DND-41 (cell line): ENCODE measurements at regions not wholly inside any gene's neighbourhood (a gene's known extent, or its start where the extent isn't known, plus 50 kb on each side); places are given as distances from the start of the nearest gene placed in this dataset.

Source experiments
- ATAC-seq: fragments of 200-7000 bp; cut with Tn5 transposase; 3 replicates; pipeline ENCODE4 v1.9.1; 2021; ENCODE audit warnings: low read depth; ENCODE audit not compliant: insufficient read depth
- DNase-seq: peaks from one replicate; pipeline ENCODE4 v3.0.0-alpha.2; 2020
- H2AFZ ChIP-seq: 2 replicates; pipeline ENCODE4 v1.6.0; 2012; ENCODE audit warnings: low read depth, low read length
- H3K27ac ChIP-seq: 2 replicates; pipeline ENCODE4 v1.5.1; 2012; ENCODE audit warnings: low read length, inconsistent platforms
- H3K27me3 ChIP-seq: fragments of 200-600 bp; sonication (generic); 2 replicates; pipeline ENCODE4 v1.6.0; 2012; ENCODE audit warnings: low read length, mild to moderate bottlenecking, inconsistent platforms; ENCODE audit not compliant: insufficient read depth, poor library complexity
- H3K36me3 ChIP-seq: 2 replicates; pipeline ENCODE4 v1.5.1; 2012; ENCODE audit warnings: low read length, inconsistent platforms; ENCODE audit not compliant: insufficient read depth
- H3K4me1 ChIP-seq: 2 replicates; pipeline ENCODE4 v1.5.1; 2012; ENCODE audit warnings: mild to moderate bottlenecking, low read length; ENCODE audit not compliant: insufficient read depth
- H3K4me2 ChIP-seq: 2 replicates; pipeline ENCODE4 v1.6.0; 2012; ENCODE audit warnings: mild to moderate bottlenecking, moderate library complexity, low read length, inconsistent platforms; ENCODE audit not compliant: insufficient read depth
- H3K4me3 ChIP-seq, 2 experiments: fragments of 200-600 bp in 1 of 2; shearing (Covaris generic) in 1 of 2; 2 replicates each; pipeline ENCODE4 v1.5.1; 2012 to 2016; ENCODE audit warnings: inconsistent platforms in 2 of 2, low read length in 2 of 2, mild to moderate bottlenecking in 2 of 2, low read depth in 1 of 2, moderate library complexity in 1 of 2
- H3K79me2 ChIP-seq: 2 replicates; pipeline ENCODE4 v1.6.0; 2012; ENCODE audit warnings: low read length, inconsistent platforms; ENCODE audit not compliant: insufficient read depth
- H3K9ac ChIP-seq: 2 replicates; pipeline ENCODE4 v1.6.0; 2012; ENCODE audit warnings: low read depth, mild to moderate bottlenecking, inconsistent platforms, low read length, moderate library complexity
- H3K9me3 ChIP-seq: 2 replicates; pipeline ENCODE4 v1.5.1; 2012; ENCODE audit warnings: low read length, moderate library complexity, mild to moderate bottlenecking, inconsistent platforms; ENCODE audit not compliant: insufficient read depth, severe bottlenecking
- H4K20me1 ChIP-seq: 2 replicates; pipeline ENCODE4 v1.6.0; 2012; ENCODE audit warnings: low read length; ENCODE audit not compliant: insufficient read depth
- EZH2 ChIP-seq: IDR thresholded peaks from 3 replicates; pipeline ENCODE4 v1.6.1; 2012; ENCODE audit warnings: borderline replicate concordance, low read depth, mild to moderate bottlenecking, moderate library complexity, low read length, inconsistent platforms; ENCODE audit not compliant: severe bottlenecking
- TF ChIP-seq, protein P1 (sequence below): IDR thresholded peaks from 2 replicates; pipeline ENCODE4 v1.5.1; 2012; ENCODE audit warnings: borderline replicate concordance, low read length, moderate library complexity, mild to moderate bottlenecking; ENCODE audit not compliant: poor library complexity, severe bottlenecking; ENCODE audit errors: extremely low read depth

DNA sequence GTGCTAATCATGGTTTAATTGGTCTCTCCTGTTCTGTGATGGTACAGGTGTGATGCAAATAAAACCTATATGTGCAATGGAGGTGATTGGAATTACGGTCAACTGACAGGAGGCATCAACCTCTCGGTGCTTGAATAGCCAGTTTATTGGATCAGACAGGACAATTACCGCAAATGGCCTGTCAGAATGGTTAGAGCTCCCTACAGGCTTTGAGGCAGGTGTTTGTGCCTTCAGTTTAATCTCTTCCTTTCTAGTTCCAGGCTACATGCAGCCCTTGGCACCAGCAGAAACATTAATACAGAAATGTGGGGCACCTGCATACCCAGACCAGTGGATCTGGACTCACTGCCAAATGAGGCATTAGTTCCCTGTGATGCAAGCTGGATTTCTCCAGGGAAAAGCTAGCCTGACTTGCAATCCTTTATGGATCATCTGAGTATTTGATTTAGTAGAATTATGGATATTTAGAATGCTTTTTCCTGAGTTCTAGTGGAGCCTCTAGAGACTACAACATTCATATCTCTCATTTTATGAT is 128.6 kb downstream of the MAT2B start:
- H2AFZ ChIP-seq: no peak overlapping the region
- no peaks in the 10 kb centered on the region for H3K36me3 ChIP-seq
- no peak overlapping the region for H3K4me2 ChIP-seq
- H3K27ac ChIP-seq: no peak overlapping the region
- no peak overlapping the region for H3K9ac ChIP-seq
- no peaks in the 10 kb centered on the region for H3K79me2 ChIP-seq
- H3K9me3 ChIP-seq: no peaks in the 10 kb centered on the region
- no peaks in the 10 kb centered on the region for H4K20me1 ChIP-seq
- ATAC-seq (no peak), DNase-seq (no peak)
- H3K4me1 ChIP-seq: no peaks in the 10 kb centered on the region
- no peak overlapping the region for H3K4me3 ChIP-seq
- no peak for TF ChIP-seq EZH2
- TF ChIP-seq, protein P1, sequence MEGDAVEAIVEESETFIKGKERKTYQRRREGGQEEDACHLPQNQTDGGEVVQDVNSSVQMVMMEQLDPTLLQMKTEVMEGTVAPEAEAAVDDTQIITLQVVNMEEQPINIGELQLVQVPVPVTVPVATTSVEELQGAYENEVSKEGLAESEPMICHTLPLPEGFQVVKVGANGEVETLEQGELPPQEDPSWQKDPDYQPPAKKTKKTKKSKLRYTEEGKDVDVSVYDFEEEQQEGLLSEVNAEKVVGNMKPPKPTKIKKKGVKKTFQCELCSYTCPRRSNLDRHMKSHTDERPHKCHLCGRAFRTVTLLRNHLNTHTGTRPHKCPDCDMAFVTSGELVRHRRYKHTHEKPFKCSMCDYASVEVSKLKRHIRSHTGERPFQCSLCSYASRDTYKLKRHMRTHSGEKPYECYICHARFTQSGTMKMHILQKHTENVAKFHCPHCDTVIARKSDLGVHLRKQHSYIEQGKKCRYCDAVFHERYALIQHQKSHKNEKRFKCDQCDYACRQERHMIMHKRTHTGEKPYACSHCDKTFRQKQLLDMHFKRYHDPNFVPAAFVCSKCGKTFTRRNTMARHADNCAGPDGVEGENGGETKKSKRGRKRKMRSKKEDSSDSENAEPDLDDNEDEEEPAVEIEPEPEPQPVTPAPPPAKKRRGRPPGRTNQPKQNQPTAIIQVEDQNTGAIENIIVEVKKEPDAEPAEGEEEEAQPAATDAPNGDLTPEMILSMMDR: no peak
- no peaks in the 10 kb centered on the region for H3K27me3 ChIP-seq

DNA sequence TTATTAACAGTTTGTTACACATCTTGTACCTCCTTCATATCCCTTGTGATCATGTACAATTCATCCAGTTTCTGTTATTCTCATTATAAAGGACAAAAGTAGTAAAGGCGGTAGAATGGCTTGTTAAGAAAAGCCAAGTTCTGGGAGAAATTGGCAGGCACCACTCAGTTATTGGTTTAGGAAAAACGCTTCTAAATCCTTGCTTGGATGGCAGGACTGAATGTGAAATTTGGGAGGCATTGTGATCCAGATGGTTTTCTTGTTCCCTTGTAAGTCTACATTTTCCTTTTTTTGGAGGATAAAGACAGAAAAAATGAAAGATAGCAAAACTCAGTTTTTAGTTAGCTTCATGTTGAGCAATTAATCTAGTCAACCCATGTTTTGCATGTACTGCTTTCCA is 130.2 kb downstream of the MAT2B start:
- ATAC-seq (no peak), DNase-seq (no peak)
- Histone ChIP-seq H3K4me3 (no peak overlapping the region), H4K20me1 (no peaks in the 10 kb centered on the region), H3K4me1 (no peaks in the 10 kb centered on the region), H3K27me3 (no peaks in the 10 kb centered on the region), H2AFZ (no peak overlapping the region), H3K9me3 (no peaks in the 10 kb centered on the region), H3K27ac (no peak overlapping the region), H3K4me2 (no peak overlapping the region), H3K79me2 (no peaks in the 10 kb centered on the region), H3K36me3 (no peaks in the 10 kb centered on the region), H3K9ac (no peak overlapping the region)
- no peak for TF ChIP-seq EZH2
- TF ChIP-seq, protein P1: no peak

DNA sequence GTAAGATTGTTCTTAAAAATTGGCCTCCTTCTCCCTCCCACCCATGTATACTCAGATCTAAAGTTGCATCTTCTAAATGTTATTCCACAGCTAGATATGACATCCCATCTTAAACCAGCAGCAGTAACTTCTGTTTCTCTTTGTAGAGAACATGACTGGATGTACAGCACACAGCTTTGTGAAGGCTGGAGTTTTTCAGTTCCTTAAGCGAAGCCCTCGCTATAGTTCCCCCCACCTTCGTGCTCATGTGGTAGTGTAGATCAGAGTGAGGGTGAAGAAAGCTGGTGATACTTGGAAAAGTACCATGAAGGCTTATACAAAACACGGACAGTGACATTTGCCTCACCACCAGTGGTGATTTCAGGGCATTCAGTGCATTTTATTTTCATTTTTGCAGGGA is 137.5 kb downstream of the MAT2B start:
- Histone ChIP-seq H3K4me2 (no peak overlapping the region), H3K79me2 (no peaks in the 10 kb centered on the region), H2AFZ (no peak overlapping the region), H3K9me3 (no peaks in the 10 kb centered on the region), H3K27me3 (no peaks in the 10 kb centered on the region), H3K4me1 (no peaks in the 10 kb centered on the region), H3K27ac (no peak overlapping the region), H4K20me1 (no peaks in the 10 kb centered on the region), H3K9ac (no peak overlapping the region), H3K36me3 (no peaks in the 10 kb centered on the region), H3K4me3 (no peak overlapping the region)
- ATAC-seq (no peak), DNase-seq (no peak)
- TF ChIP-seq, protein P1: no peak
- TF ChIP-seq EZH2: no peak
